ENCODE measurements at regions not wholly inside any gene's neighbourhood (a gene's known extent, or its start where the extent isn't known, plus 50 kb on each side); places are given as distances from the start of the nearest gene placed in this dataset.

DNA sequence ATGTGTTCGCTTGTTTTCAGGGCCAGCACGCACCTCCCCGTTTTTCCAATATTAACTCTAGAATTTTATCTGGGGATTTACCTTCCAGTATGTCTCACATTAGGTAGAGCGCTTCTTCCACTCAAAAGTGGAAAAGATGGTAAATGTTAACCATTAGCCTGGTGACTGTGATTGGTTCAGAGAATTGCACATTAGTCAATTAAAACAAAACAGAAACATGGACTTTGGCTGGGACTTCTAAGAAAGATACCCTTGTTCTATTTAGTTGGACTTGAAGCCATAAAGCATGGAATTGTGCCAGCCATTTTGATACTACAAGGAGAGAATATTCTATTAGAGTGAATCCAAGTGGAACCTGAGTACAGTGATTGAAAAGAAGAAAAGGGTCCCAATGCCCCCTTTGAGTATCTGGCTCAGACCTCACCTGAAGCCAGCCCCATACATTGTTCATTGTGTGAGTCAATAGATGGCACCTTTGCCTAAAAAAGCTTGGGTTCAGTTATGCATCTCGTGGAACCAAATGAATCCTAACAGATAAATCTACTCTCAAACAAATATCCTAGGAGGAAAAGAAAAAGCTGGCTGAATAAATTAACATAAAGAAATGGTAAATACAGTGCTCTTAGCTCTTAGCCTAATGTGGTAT, 354.3 kb downstream of the IRS1 start:
- no peak for TF ChIP-seq CTCF (IDR thresholded peaks at IDR 0.05)
- no peak for TF ChIP-seq POLR2A (IDR thresholded peaks at IDR 0.05)
